Astrocyte (in vitro differentiated cells and primary cell): ENCODE measurements at regions not wholly inside any gene's neighbourhood (a gene's known extent, or its start where the extent isn't known, plus 50 kb on each side); places are given as distances from the start of the nearest gene placed in this dataset.

Source experiments
- DNase-seq: peaks from one replicate; pipeline ENCODE4 v3.0.0-alpha.2; 2010; ENCODE audit warnings: low read depth
- FAIRE-seq: peaks from 2 replicates; lab custom pipeline; 2011; peaks lifted over from hg19 to GRCh38; lab: Jason Lieb, UNC
- H2AFZ ChIP-seq: 2 replicates; pipeline ENCODE4 v1.6.0; 2012; ENCODE audit warnings: low read depth, low read length, inconsistent platforms
- H3K27ac ChIP-seq: 2 replicates; pipeline ENCODE4 v1.5.1; 2011; ENCODE audit warnings: low read depth, low read length, inconsistent platforms
- H3K27me3 ChIP-seq: 2 replicates; pipeline ENCODE4 v1.6.0; 2011; ENCODE audit warnings: low read length, inconsistent platforms; ENCODE audit not compliant: insufficient read depth
- H3K36me3 ChIP-seq: 2 replicates; pipeline ENCODE4 v1.5.1; 2011; ENCODE audit warnings: low read length, inconsistent platforms; ENCODE audit not compliant: insufficient read depth
- H3K4me1 ChIP-seq: 2 replicates; pipeline ENCODE4 v1.5.1; 2011; ENCODE audit warnings: low read length, inconsistent platforms; ENCODE audit not compliant: insufficient read depth
- H3K4me2 ChIP-seq: 2 replicates; pipeline ENCODE4 v1.6.0; 2012; ENCODE audit warnings: low read length, inconsistent platforms
- H3K4me3 ChIP-seq: 2 replicates; pipeline ENCODE4 v1.5.1; 2011; ENCODE audit warnings: low read depth, mild to moderate bottlenecking, low read length, inconsistent platforms; ENCODE audit not compliant: insufficient read depth
- H3K79me2 ChIP-seq: 2 replicates; pipeline ENCODE4 v1.6.0; 2012; ENCODE audit warnings: mild to moderate bottlenecking, low read length, inconsistent platforms; ENCODE audit not compliant: insufficient read depth
- H3K9ac ChIP-seq: 2 replicates; pipeline ENCODE4 v1.6.0; 2012; ENCODE audit warnings: mild to moderate bottlenecking, low read length, inconsistent platforms
- H3K9me3 ChIP-seq: 2 replicates; pipeline ENCODE4 v1.5.1; 2012; ENCODE audit warnings: low read depth, mild to moderate bottlenecking, low read length, inconsistent platforms; ENCODE audit not compliant: insufficient read depth
- H4K20me1 ChIP-seq: 2 replicates; pipeline ENCODE4 v1.6.0; 2012; ENCODE audit warnings: low read length, inconsistent platforms; ENCODE audit not compliant: insufficient read depth
- H3K27ac Mint-ChIP-seq: one replicate; pipeline ENCODE4 v1.8.0; 2021; ENCODE audit warnings: mild to moderate bottlenecking, mixed read lengths; ENCODE audit not compliant: unreplicated experiment
- H3K27me3 Mint-ChIP-seq: one replicate; pipeline ENCODE4 v1.8.0; 2021; ENCODE audit warnings: low read depth, mixed read lengths; ENCODE audit not compliant: unreplicated experiment
- H3K36me3 Mint-ChIP-seq: one replicate; pipeline ENCODE4 v1.8.0; 2021; ENCODE audit warnings: low read depth, mixed read lengths; ENCODE audit not compliant: unreplicated experiment
- H3K4me1 Mint-ChIP-seq: one replicate; pipeline ENCODE4 v1.8.0; 2021; ENCODE audit warnings: low read depth, mixed read lengths; ENCODE audit not compliant: unreplicated experiment
- H3K4me3 Mint-ChIP-seq: one replicate; pipeline ENCODE4 v1.8.0; 2021; ENCODE audit warnings: mild to moderate bottlenecking, moderate library complexity, mixed read lengths; ENCODE audit not compliant: unreplicated experiment
- H3K9me3 Mint-ChIP-seq: one replicate; pipeline ENCODE4 v1.8.0; 2021; ENCODE audit warnings: mild to moderate bottlenecking, mixed read lengths; ENCODE audit not compliant: unreplicated experiment
- EZH2 ChIP-seq: IDR thresholded peaks from 2 replicates; pipeline ENCODE4 v1.6.1; 2012; ENCODE audit warnings: mild to moderate bottlenecking, low read length, inconsistent platforms; ENCODE audit not compliant: insufficient read depth
- TF ChIP-seq, protein P1 (sequence below): IDR thresholded peaks from 2 replicates; pipeline ENCODE4 v1.5.1; 2011; ENCODE audit warnings: low read depth, mild to moderate bottlenecking, inconsistent platforms, low read length, moderate library complexity; ENCODE audit not compliant: insufficient read depth

GRCh38 chr18:64639536-64639935 lies 490.6 kb upstream of the LINC00305 start:
- Mint-ChIP-seq H3K9me3 (no peaks in the 10 kb centered on the region), H3K4me3 (no peak overlapping the region), H3K4me1 (peaks cover 12% of the 10 kb centered on the region), H3K36me3 (no peaks in the 10 kb centered on the region), H3K27ac (peak overlapping the region; percentile 50), H3K27me3 (no peaks in the 10 kb centered on the region)
- no peak overlapping the region for H2AFZ ChIP-seq
- no peaks in the 10 kb centered on the region for H4K20me1 ChIP-seq
- no peak overlapping the region for H3K4me2 ChIP-seq
- DNase-seq (peak; percentile 43), FAIRE-seq (no peak)
- no peak overlapping the region for H3K4me3 ChIP-seq
- TF ChIP-seq, protein P1, sequence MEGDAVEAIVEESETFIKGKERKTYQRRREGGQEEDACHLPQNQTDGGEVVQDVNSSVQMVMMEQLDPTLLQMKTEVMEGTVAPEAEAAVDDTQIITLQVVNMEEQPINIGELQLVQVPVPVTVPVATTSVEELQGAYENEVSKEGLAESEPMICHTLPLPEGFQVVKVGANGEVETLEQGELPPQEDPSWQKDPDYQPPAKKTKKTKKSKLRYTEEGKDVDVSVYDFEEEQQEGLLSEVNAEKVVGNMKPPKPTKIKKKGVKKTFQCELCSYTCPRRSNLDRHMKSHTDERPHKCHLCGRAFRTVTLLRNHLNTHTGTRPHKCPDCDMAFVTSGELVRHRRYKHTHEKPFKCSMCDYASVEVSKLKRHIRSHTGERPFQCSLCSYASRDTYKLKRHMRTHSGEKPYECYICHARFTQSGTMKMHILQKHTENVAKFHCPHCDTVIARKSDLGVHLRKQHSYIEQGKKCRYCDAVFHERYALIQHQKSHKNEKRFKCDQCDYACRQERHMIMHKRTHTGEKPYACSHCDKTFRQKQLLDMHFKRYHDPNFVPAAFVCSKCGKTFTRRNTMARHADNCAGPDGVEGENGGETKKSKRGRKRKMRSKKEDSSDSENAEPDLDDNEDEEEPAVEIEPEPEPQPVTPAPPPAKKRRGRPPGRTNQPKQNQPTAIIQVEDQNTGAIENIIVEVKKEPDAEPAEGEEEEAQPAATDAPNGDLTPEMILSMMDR, result no peak
- TF ChIP-seq EZH2, result no peak
- H3K9ac ChIP-seq, result no peak overlapping the region
- no peaks in the 10 kb centered on the region for H3K36me3 ChIP-seq
- no peaks in the 10 kb centered on the region for H3K9me3 ChIP-seq
- no peaks in the 10 kb centered on the region for H3K27me3 ChIP-seq
- no peaks in the 10 kb centered on the region for H3K79me2 ChIP-seq
- no peaks in the 10 kb centered on the region for H3K4me1 ChIP-seq
- H3K27ac ChIP-seq, result no peak overlapping the region

DNA sequence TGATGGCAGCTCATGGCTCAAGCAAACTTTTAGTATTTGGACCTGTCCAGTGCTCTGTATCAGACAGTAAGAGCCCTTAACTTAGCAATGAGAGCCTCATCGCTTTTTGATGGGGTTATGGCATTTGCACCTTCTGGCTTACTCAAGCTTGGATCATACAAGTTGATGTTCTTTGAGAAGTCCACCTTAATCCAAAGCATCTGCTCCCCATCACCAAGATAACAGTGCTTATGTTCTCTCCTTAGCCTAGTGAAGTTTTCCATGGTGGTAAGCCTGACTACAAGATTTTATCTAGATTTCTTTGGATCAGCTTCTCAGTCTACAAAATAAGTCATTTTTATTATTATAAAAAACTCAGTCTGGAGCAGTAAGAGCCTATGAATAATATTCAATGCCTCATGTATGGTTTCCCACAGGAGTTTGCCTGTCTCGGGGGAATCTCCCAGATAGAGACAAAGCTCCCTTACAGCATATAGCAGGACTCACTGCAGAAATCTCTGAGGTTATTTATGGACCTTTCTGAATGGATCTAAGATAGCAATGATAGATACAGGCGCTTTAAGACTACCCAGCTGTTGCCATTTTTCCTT lies 472.2 kb upstream of the LINC00305 start:
- Histone ChIP-seq H3K79me2 (no peaks in the 10 kb centered on the region), H3K9ac (no peak overlapping the region), H3K27me3 (no peaks in the 10 kb centered on the region), H3K9me3 (no peaks in the 10 kb centered on the region), H3K4me3 (no peak overlapping the region), H3K27ac (no peak overlapping the region), H3K36me3 (no peaks in the 10 kb centered on the region), H3K4me2 (no peak overlapping the region), H4K20me1 (no peaks in the 10 kb centered on the region), H2AFZ (no peak overlapping the region), H3K4me1 (no peaks in the 10 kb centered on the region)
- DNase-seq (no peak), FAIRE-seq (no peak)
- Mint-ChIP-seq H3K4me3 (no peak overlapping the region), H3K27ac (no peak overlapping the region), H3K27me3 (no peaks in the 10 kb centered on the region), H3K4me1 (no peaks in the 10 kb centered on the region), H3K9me3 (no peaks in the 10 kb centered on the region), H3K36me3 (no peaks in the 10 kb centered on the region)
- TF ChIP-seq EZH2, result no peak

GRCh38 chr18:64618390-64618789 lies 469.5 kb upstream of the LINC00305 start:
- H3K9me3 ChIP-seq, result no peaks in the 10 kb centered on the region
- no peak overlapping the region for H3K4me2 ChIP-seq
- H3K4me1 Mint-ChIP-seq, result no peaks in the 10 kb centered on the region
- no peak for FAIRE-seq
- H3K27ac Mint-ChIP-seq, result no peak overlapping the region
- H4K20me1 ChIP-seq, result no peaks in the 10 kb centered on the region
- no peaks in the 10 kb centered on the region for H3K4me1 ChIP-seq
- no peak overlapping the region for H3K4me3 ChIP-seq
- H3K9me3 Mint-ChIP-seq, result no peaks in the 10 kb centered on the region
- no peak overlapping the region for H3K9ac ChIP-seq
- H3K27ac ChIP-seq, result no peak overlapping the region
- H3K36me3 ChIP-seq, result no peaks in the 10 kb centered on the region
- no peak for TF ChIP-seq EZH2
- TF ChIP-seq, protein P1, result no peak
- no peaks in the 10 kb centered on the region for H3K79me2 ChIP-seq
- no peak for DNase-seq
- H3K36me3 Mint-ChIP-seq, result no peaks in the 10 kb centered on the region
- H3K4me3 Mint-ChIP-seq, result no peak overlapping the region
- H2AFZ ChIP-seq, result no peak overlapping the region
- H3K27me3 ChIP-seq, result no peaks in the 10 kb centered on the region
- no peaks in the 10 kb centered on the region for H3K27me3 Mint-ChIP-seq
